ENCODE measurements at regions not wholly inside any gene's neighbourhood (a gene's known extent, or its start where the extent isn't known, plus 50 kb on each side); places are given as distances from the start of the nearest gene placed in this dataset.

GRCh38 chr3:99145031-99145430 lies 243.5 kb upstream of the DCBLD2 start:
- no peaks in the 10 kb centered on the region for H3K4me1 Mint-ChIP-seq (ENCODE audit: low read depth)
- no peak overlapping the region for H3K27ac Mint-ChIP-seq
- ChIA-PET POLR2A (no interaction called here), CTCF (no interaction called here)
- DNase-seq: no peak
- peaks cover 2% of the 10 kb centered on the region for H3K9me3 Mint-ChIP-seq
- no peak for ATAC-seq (ENCODE audit: poor library complexity)
- intact Hi-C loops (cut with DNase I, micrococcal nuclease): no loop called here
- TF ChIP-seq CTCF (IDR thresholded peaks at IDR 0.05): no peak
- Histone ChIP-seq H3K4me3 (ENCODE audit: low read length) (no peak overlapping the region), H3K27me3 (ENCODE audit: control insufficient read depth in 1 of 2, insufficient read depth in 2 of 2, low read length in 2 of 2) (no peaks in the 10 kb centered on the region), H3K9me3 (ENCODE audit: control insufficient read depth in 1 of 2, insufficient read depth in 1 of 2, low read length in 2 of 2) (no peaks in the 10 kb centered on the region), H3K36me3 (ENCODE audit: insufficient read depth, low read length) (no peaks in the 10 kb centered on the region), H3K4me1 (ENCODE audit: insufficient read depth, low read length) (no peaks in the 10 kb centered on the region), H3K27ac (ENCODE audit: low read depth in 1 of 2, low read length in 2 of 2) (no peak overlapping the region)
- no peaks in the 10 kb centered on the region for H3K36me3 Mint-ChIP-seq (ENCODE audit: low read depth)
- no peak overlapping the region for H3K4me3 Mint-ChIP-seq
- H3K27me3 Mint-ChIP-seq: no peaks in the 10 kb centered on the region

DNA sequence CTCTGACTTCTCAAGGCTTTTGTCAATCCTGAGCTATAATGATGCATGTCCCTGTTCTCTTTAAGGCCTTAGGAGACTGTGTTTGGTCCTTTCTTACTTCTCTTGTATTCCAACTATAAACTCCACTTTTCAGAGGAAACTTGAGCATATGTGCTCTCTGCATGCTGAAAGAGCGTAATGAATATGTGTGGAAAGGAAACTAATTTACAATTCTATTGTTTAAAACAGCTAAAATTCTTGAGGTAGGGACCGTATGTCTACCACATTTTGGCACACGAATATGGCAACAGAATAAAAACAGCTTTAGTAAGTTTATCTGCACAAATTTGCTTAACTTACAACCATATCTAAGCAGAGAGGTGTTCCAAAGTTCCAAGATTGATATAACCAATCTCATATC lies 242.0 kb upstream of the DCBLD2 start:
- CTCF ChIA-PET: no interaction called here
- no peaks in the 10 kb centered on the region for H3K27me3 Mint-ChIP-seq
- no peak for TF ChIP-seq CTCF (IDR thresholded peaks at IDR 0.05)

DNA sequence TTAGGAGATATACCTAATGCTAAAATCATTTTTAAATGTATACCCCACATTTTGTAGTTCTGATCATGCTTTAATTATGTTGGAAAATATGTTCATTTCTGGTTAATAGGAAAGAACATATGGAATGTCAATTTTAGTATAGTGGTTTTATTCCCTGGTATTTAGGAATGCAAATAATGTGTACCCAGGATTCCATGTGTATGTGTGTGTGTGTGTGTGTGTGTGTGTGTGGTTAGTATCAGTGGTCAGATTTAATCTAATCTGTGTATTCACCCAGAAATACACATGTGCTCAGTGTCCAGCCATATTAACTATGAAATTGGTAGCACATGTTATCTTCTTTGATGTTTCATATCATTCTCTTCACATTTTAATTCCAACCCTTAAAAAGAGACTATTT lies 233.5 kb upstream of the DCBLD2 start:
- TF ChIP-seq CTCF (IDR thresholded peaks at IDR 0.05): no peak
- no peak for ATAC-seq (ENCODE audit: poor library complexity)
- Histone ChIP-seq H3K4me1 (ENCODE audit: insufficient read depth, low read length) (no peaks in the 10 kb centered on the region), H3K27me3 (ENCODE audit: control insufficient read depth in 1 of 2, insufficient read depth in 2 of 2, low read length in 2 of 2) (no peaks in the 10 kb centered on the region), H3K9me3 (ENCODE audit: control insufficient read depth in 1 of 2, insufficient read depth in 1 of 2, low read length in 2 of 2) (no peaks in the 10 kb centered on the region), H3K27ac (ENCODE audit: low read depth in 1 of 2, low read length in 2 of 2) (no peak overlapping the region), H3K36me3 (ENCODE audit: insufficient read depth, low read length) (no peaks in the 10 kb centered on the region), H3K4me3 (ENCODE audit: low read length) (no peak overlapping the region)
- ChIA-PET POLR2A (no interaction called here), CTCF (no interaction called here)
- Mint-ChIP-seq H3K36me3 (ENCODE audit: low read depth) (no peaks in the 10 kb centered on the region), H3K9me3 (peaks cover 3% of the 10 kb centered on the region), H3K27me3 (no peaks in the 10 kb centered on the region), H3K4me1 (ENCODE audit: low read depth) (no peaks in the 10 kb centered on the region), H3K4me3 (no peak overlapping the region), H3K27ac (no peak overlapping the region)
- DNase-seq: no peak
- intact Hi-C loops (cut with DNase I, micrococcal nuclease): no loop called here

More for the DNA sequence above, 242.0 kb upstream of the DCBLD2 start:
- H3K27ac ChIP-seq (ENCODE audit: low read depth in 1 of 2, low read length in 2 of 2): no peak overlapping the region
- no peaks in the 10 kb centered on the region for H3K4me1 ChIP-seq (ENCODE audit: insufficient read depth, low read length)
- H3K27me3 ChIP-seq (ENCODE audit: control insufficient read depth in 1 of 2, insufficient read depth in 2 of 2, low read length in 2 of 2): no peaks in the 10 kb centered on the region
- no peaks in the 10 kb centered on the region for H3K36me3 ChIP-seq (ENCODE audit: insufficient read depth, low read length)
- H3K4me1 Mint-ChIP-seq (ENCODE audit: low read depth): no peaks in the 10 kb centered on the region
- no peaks in the 10 kb centered on the region for H3K9me3 ChIP-seq (ENCODE audit: control insufficient read depth in 1 of 2, insufficient read depth in 1 of 2, low read length in 2 of 2)
- DNase-seq: no peak
- intact Hi-C loops (cut with DNase I, micrococcal nuclease): no loop called here
- H3K4me3 ChIP-seq (ENCODE audit: low read length): no peak overlapping the region
- no peak overlapping the region for H3K4me3 Mint-ChIP-seq
- POLR2A ChIA-PET: no interaction called here
- H3K36me3 Mint-ChIP-seq (ENCODE audit: low read depth): no peaks in the 10 kb centered on the region
- no peaks in the 10 kb centered on the region for H3K9me3 Mint-ChIP-seq
- ATAC-seq (ENCODE audit: poor library complexity): no peak
- H3K27ac Mint-ChIP-seq: no peak overlapping the region

Data from CD4-positive, alpha-beta T cell (primary cell).